ENCODE measurements at regions not wholly inside any gene's neighbourhood (a gene's known extent, or its start where the extent isn't known, plus 50 kb on each side); places are given as distances from the start of the nearest gene placed in this dataset.
A peak's percentile ranks its signal among the peaks of the same experiment; 100 is the strongest.

GRCh38 chr9:129480745-129481144, 140.2 kb downstream of the C9orf50 start:
- TF ChIP-seq CTCF (IDR thresholded peaks at IDR 0.05) (no peak), ZFX (IDR thresholded peaks at IDR 0.05; ENCODE audit: borderline replicate concordance) (no peak)
- peak overlapping the region; percentile 100 for H3K27ac ChIP-seq

GRCh38 chr9:129480227-129480626, 140.7 kb downstream of the C9orf50 start:
- H3K27ac ChIP-seq, result peak overlapping the region; percentile 100
- TF ChIP-seq ZFX (IDR thresholded peaks at IDR 0.05; ENCODE audit: borderline replicate concordance) (no peak), CTCF (IDR thresholded peaks at IDR 0.05) (no peak)

- peak overlapping the region; percentile 100 for H3K27ac ChIP-seq
Observed at GRCh38 chr9:129479631-129480011, 141.3 kb downstream of the C9orf50 start.

GRCh38 chr9:129478961-129479630, 141.8 kb downstream of the C9orf50 start:
- H3K27ac ChIP-seq, result peak overlapping the region; percentile 100
- no peak for TF ChIP-seq ZFX (IDR thresholded peaks at IDR 0.05; ENCODE audit: borderline replicate concordance)
- no peak for TF ChIP-seq CTCF (IDR thresholded peaks at IDR 0.05)

More at GRCh38 chr9:129479631-129480011, 141.3 kb downstream of the C9orf50 start:
- TF ChIP-seq ZFX (IDR thresholded peaks at IDR 0.05; ENCODE audit: borderline replicate concordance) (no peak), CTCF (IDR thresholded peaks at IDR 0.05) (no peak)

- TF ChIP-seq CTCF (IDR thresholded peaks at IDR 0.05) (no peak), ZFX (IDR thresholded peaks at IDR 0.05; ENCODE audit: borderline replicate concordance) (no peak)
- peak overlapping the region; percentile 100 for H3K27ac ChIP-seq
Observed at GRCh38 chr9:129478461-129478860, 142.4 kb downstream of the C9orf50 start.

GRCh38 chr9:129476821-129477611, 143.9 kb downstream of the C9orf50 start:
- TF ChIP-seq ZFX (IDR thresholded peaks at IDR 0.05; ENCODE audit: borderline replicate concordance), result no peak
- TF ChIP-seq CTCF (IDR thresholded peaks at IDR 0.05), result no peak
- peak overlapping the region; percentile 100 for H3K27ac ChIP-seq

Measured in 22Rv1 (cell line).